Nephron (organoid): ENCODE measurements at regions not wholly inside any gene's neighbourhood (a gene's known extent, or its start where the extent isn't known, plus 50 kb on each side); places are given as distances from the start of the nearest gene placed in this dataset.

Source experiments
- H3K27ac Mint-ChIP-seq, 3 experiments: 2 replicates each; pipeline ENCODE4 v1.8.0; 2020; ENCODE audit warnings: mixed read lengths in 3 of 3, mild to moderate bottlenecking in 2 of 3, moderate library complexity in 1 of 3
- H3K27me3 Mint-ChIP-seq: 2 replicates; pipeline ENCODE4 v1.8.0; 2021; ENCODE audit warnings: low read depth, mild to moderate bottlenecking, moderate library complexity, mixed read lengths
- H3K36me3 Mint-ChIP-seq: 2 replicates; pipeline ENCODE4 v1.8.0; 2020; ENCODE audit warnings: low read depth, mixed read lengths
- H3K4me1 Mint-ChIP-seq: 2 replicates; pipeline ENCODE4 v1.8.0; 2020; ENCODE audit warnings: mixed read lengths
- H3K4me3 Mint-ChIP-seq, 3 experiments: 2 replicates each; pipeline ENCODE4 v1.8.0; 2020; ENCODE audit warnings: mild to moderate bottlenecking in 3 of 3, mixed read lengths in 3 of 3, moderate library complexity in 2 of 3
- H3K9me3 Mint-ChIP-seq: 2 replicates; pipeline ENCODE4 v1.8.0; 2020; ENCODE audit warnings: mixed read lengths
- TF ChIP-seq, protein P1 (sequence below), 3 experiments: fragments of 200-600 bp; sonication (generic); IDR thresholded peaks; one replicate each; pipeline ENCODE4 v1.5.0; 2021; ENCODE audit warnings: antibody characterized with exemption in 3 of 3; ENCODE audit not compliant: unreplicated experiment in 3 of 3

DNA sequence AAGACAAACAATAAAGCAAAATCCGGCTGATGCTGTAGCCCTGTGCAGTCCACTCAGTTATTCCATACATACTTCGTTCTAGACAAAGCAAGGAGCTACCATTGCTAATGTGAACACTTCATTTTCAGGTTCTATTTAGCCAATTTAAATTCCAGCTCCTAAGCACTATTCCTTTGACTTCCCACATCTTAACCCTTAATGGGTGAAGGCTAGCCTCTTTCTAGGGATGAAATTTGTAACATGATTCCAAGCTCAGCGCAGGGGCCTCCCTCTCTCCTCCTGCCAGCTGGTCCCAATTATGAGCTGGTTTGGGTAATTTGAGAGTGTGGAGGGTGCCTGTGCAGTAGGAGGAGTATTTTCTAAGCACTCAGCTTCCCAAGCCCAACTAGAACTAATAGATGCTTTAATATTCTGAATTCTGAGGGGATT lies 53.9 kb upstream of the PTGFRN start:
- H3K4me1 Mint-ChIP-seq: peaks cover 48% of the 10 kb centered on the region
- TF ChIP-seq, protein P1, sequence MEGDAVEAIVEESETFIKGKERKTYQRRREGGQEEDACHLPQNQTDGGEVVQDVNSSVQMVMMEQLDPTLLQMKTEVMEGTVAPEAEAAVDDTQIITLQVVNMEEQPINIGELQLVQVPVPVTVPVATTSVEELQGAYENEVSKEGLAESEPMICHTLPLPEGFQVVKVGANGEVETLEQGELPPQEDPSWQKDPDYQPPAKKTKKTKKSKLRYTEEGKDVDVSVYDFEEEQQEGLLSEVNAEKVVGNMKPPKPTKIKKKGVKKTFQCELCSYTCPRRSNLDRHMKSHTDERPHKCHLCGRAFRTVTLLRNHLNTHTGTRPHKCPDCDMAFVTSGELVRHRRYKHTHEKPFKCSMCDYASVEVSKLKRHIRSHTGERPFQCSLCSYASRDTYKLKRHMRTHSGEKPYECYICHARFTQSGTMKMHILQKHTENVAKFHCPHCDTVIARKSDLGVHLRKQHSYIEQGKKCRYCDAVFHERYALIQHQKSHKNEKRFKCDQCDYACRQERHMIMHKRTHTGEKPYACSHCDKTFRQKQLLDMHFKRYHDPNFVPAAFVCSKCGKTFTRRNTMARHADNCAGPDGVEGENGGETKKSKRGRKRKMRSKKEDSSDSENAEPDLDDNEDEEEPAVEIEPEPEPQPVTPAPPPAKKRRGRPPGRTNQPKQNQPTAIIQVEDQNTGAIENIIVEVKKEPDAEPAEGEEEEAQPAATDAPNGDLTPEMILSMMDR (IDR thresholded peaks at IDR 0.05; ENCODE audit: unreplicated experiment in 3 of 3): no peak
- H3K27me3 Mint-ChIP-seq: no peaks in the 10 kb centered on the region
- no peaks in the 10 kb centered on the region for H3K9me3 Mint-ChIP-seq
- no peaks in the 10 kb centered on the region for H3K36me3 Mint-ChIP-seq
- peak overlapping the region; percentile 94 for H3K27ac Mint-ChIP-seq
- peak overlapping the region; percentile 33 to 53 (median 49) for H3K4me3 Mint-ChIP-seq

GRCh38 chr1:116856312-116856711 lies 53.4 kb upstream of the PTGFRN start:
- Mint-ChIP-seq H3K4me3 (peak overlapping the region in 1 of 3 experiments; percentile 53), H3K27ac (peak overlapping the region; percentile 94), H3K4me1 (peaks cover 48% of the 10 kb centered on the region), H3K9me3 (no peaks in the 10 kb centered on the region), H3K27me3 (no peaks in the 10 kb centered on the region), H3K36me3 (no peaks in the 10 kb centered on the region)
- TF ChIP-seq, protein P1 (IDR thresholded peaks at IDR 0.05; ENCODE audit: unreplicated experiment in 3 of 3): no peak

DNA sequence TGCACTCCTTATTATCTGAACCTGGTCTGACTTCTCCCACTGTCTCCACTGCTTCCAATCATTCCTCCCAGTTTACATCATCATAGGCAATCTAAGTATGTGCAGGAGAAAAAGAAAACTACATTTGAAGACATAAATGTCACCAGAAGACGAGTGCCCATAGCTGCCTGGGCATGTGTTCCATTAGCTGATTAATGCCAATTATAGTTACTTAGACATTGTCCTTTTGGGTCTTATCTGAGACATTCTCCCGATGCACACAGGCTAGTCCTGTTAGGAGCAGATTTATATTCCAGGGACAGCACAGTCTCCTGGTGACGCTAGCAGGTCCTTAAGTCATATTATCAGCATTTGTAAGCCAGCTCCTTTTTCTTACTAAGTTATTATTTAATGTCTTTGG lies 52.6 kb upstream of the PTGFRN start:
- no peaks in the 10 kb centered on the region for H3K36me3 Mint-ChIP-seq
- TF ChIP-seq, protein P1 (IDR thresholded peaks at IDR 0.05; ENCODE audit: unreplicated experiment in 3 of 3): no peak
- no peak overlapping the region for H3K4me3 Mint-ChIP-seq

More for the DNA sequence above, 52.6 kb upstream of the PTGFRN start:
- peaks cover 48% of the 10 kb centered on the region for H3K4me1 Mint-ChIP-seq
- peak overlapping the region; percentile 83 to 94 (median 89) for H3K27ac Mint-ChIP-seq
- H3K9me3 Mint-ChIP-seq: no peaks in the 10 kb centered on the region
- H3K27me3 Mint-ChIP-seq: no peaks in the 10 kb centered on the region
